ENCODE measurements at regions not wholly inside any gene's neighbourhood (a gene's known extent, or its start where the extent isn't known, plus 50 kb on each side); places are given as distances from the start of the nearest gene placed in this dataset.

- Histone ChIP-seq H3K4me3 (no peak overlapping the region), H3K36me3 (no peaks in the 10 kb centered on the region), H3K4me1 (peaks cover 4 to 47% (median 35%) of the 10 kb centered on the region in 3 donors), H3K9me3 (no peaks in the 10 kb centered on the region), H3K27ac (no peak overlapping the region), H3K27me3 (no peaks in the 10 kb centered on the region)
- intact Hi-C loops (cut with DNase I) = no loop called here
- WGBS, 2 donors = 23 to 24% methylated on average over 4 of the region's 4 CpGs
- DNase-seq = no peak
- TF ChIP-seq POLR2A (IDR thresholded peaks at IDR 0.05) (no peak), CTCF (IDR thresholded peaks at IDR 0.05) (no peak)
Measured at GRCh38 chr5:158055111-158055501, 196.2 kb upstream of the CLINT1 start.

- Histone ChIP-seq H3K9me3 (no peaks in the 10 kb centered on the region), H3K4me1 (peaks cover 4 to 52% (median 35%) of the 10 kb centered on the region in 3 donors), H3K27me3 (no peaks in the 10 kb centered on the region), H3K4me3 (no peak overlapping the region), H3K36me3 (no peaks in the 10 kb centered on the region), H3K27ac (peak overlapping the region in 1 of 4 donors; percentile 6)
- TF ChIP-seq CTCF (IDR thresholded peaks at IDR 0.05) (no peak), POLR2A (IDR thresholded peaks at IDR 0.05) (no peak)
- 18 to 20% methylated on average over 9 of the region's 9 CpGs for WGBS, 2 donors
- DNase-seq = no peak
- intact Hi-C loops (cut with DNase I) = no loop called here
Measured at GRCh38 chr5:158054223-158055110, 195.5 kb upstream of the CLINT1 start.

- intact Hi-C loops (cut with DNase I) = no loop called here
- Histone ChIP-seq H3K36me3 (no peaks in the 10 kb centered on the region), H3K27me3 (no peaks in the 10 kb centered on the region), H3K4me3 (no peak overlapping the region), H3K9me3 (no peaks in the 10 kb centered on the region), H3K27ac (peak overlapping the region in 2 of 4 donors; percentile 14 to 29), H3K4me1 (peaks cover 4 to 53% (median 23%) of the 10 kb centered on the region in 3 donors)
- DNase-seq = no peak
- TF ChIP-seq POLR2A (IDR thresholded peaks at IDR 0.05) = no peak
- no peak for TF ChIP-seq CTCF (IDR thresholded peaks at IDR 0.05)
- 20 to 30% methylated on average over 4 of the region's 4 CpGs for WGBS, 2 donors
Measured at GRCh38 chr5:158051036-158051435, 192.1 kb upstream of the CLINT1 start.

GRCh38 chr5:158050421-158050820, 191.5 kb upstream of the CLINT1 start:
- Histone ChIP-seq H3K27me3 (no peaks in the 10 kb centered on the region), H3K27ac (peak overlapping the region in 1 of 4 donors; percentile 14), H3K9me3 (no peaks in the 10 kb centered on the region), H3K36me3 (no peaks in the 10 kb centered on the region), H3K4me1 (peaks cover 4 to 53% (median 22%) of the 10 kb centered on the region in 3 donors), H3K4me3 (no peak overlapping the region)
- WGBS, 2 donors = 11 to 19% methylated on average over 2 of the region's 2 CpGs
- intact Hi-C loops (cut with DNase I) = no loop called here
- DNase-seq = no peak
- no peak for TF ChIP-seq POLR2A (IDR thresholded peaks at IDR 0.05)
- TF ChIP-seq CTCF (IDR thresholded peaks at IDR 0.05) = no peak

GRCh38 chr5:158049459-158049858, 190.5 kb upstream of the CLINT1 start:
- Histone ChIP-seq H3K4me1 (peaks cover 3 to 50% (median 13%) of the 10 kb centered on the region in 3 donors), H3K27me3 (no peaks in the 10 kb centered on the region), H3K9me3 (no peaks in the 10 kb centered on the region), H3K27ac (no peak overlapping the region), H3K4me3 (no peak overlapping the region), H3K36me3 (no peaks in the 10 kb centered on the region)
- no peak for DNase-seq
- WGBS, 2 donors = 17 to 58% methylated on average over 1 of the region's 1 CpG
- intact Hi-C loops (cut with DNase I) = no loop called here
- TF ChIP-seq CTCF (IDR thresholded peaks at IDR 0.05) (no peak), POLR2A (IDR thresholded peaks at IDR 0.05) (no peak)
